ENCODE measurements at regions not wholly inside any gene's neighbourhood (a gene's known extent, or its start where the extent isn't known, plus 50 kb on each side); places are given as distances from the start of the nearest gene placed in this dataset.
"Not testable (repeated sequence)": the region's sequence is repeated elsewhere in the genome, so short reads cannot be mapped to it uniquely, and the experiment has no call there.

DNA sequence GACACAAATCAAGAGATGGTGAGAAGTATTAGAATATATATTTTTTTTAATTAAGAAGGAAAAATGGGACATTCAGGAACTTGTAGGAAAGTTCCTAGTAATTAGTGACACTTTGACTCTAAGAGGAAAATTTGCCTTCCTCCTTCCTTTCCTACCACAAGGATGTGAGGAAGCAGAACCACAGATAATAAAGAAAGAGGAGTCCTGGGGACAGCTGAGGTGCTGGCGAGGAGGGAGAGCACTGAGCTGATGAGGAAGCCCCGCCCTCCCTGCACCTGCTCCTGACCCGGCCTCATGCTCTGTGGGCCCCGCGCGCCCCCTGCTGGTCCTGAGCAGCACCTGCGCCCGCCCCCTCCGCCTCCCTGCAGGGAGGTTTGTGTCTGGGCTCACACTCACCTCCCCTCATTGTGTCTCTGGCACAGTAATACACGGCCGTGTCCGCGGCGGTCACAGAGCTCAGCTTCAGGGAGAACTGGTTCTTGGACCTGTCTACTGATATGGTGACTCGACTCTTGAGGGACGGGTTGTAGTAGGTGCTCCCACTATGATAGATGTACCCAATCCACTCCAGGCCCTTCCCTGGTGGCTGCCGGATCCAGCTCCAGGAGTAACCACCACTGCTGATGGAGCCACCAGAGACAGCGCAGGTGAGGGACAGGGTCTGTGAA is 822.6 kb downstream of the TMEM121 start:
- H3K9me3 Mint-ChIP-seq; H3K27ac ChIP-seq (ENCODE audit: low read length); H3K4me3 ChIP-seq (ENCODE audit: low read length); H3K36me3 ChIP-seq (ENCODE audit: control insufficient read depth, insufficient read depth, low read length); H3K4me3 Mint-ChIP-seq; H3K36me3 Mint-ChIP-seq; H3K9me3 ChIP-seq (ENCODE audit: control insufficient read depth, insufficient read depth, low read length); intact Hi-C loops (cut with micrococcal nuclease); H3K4me1 Mint-ChIP-seq; H3K27me3 ChIP-seq (ENCODE audit: control insufficient read depth, insufficient read depth, low read length); H3K27ac Mint-ChIP-seq; H3K4me1 ChIP-seq (ENCODE audit: control insufficient read depth, insufficient read depth, low read length): not testable (repeated sequence)
- 12% methylated on average over 13 of the region's 18 CpGs for WGBS (ENCODE audit: insufficient coverage)
- peak; percentile 54 to 83 (median 66) for ATAC-seq
- peaks cover 46 to 60% of the 10 kb centered on the region in 2 donors for H3K27me3 Mint-ChIP-seq (ENCODE audit: low read depth in 2 of 2)
- peak; percentile 72 for TF ChIP-seq CTCF (IDR thresholded peaks at IDR 0.05)
- DNase-seq: peak; percentile 71

DNA sequence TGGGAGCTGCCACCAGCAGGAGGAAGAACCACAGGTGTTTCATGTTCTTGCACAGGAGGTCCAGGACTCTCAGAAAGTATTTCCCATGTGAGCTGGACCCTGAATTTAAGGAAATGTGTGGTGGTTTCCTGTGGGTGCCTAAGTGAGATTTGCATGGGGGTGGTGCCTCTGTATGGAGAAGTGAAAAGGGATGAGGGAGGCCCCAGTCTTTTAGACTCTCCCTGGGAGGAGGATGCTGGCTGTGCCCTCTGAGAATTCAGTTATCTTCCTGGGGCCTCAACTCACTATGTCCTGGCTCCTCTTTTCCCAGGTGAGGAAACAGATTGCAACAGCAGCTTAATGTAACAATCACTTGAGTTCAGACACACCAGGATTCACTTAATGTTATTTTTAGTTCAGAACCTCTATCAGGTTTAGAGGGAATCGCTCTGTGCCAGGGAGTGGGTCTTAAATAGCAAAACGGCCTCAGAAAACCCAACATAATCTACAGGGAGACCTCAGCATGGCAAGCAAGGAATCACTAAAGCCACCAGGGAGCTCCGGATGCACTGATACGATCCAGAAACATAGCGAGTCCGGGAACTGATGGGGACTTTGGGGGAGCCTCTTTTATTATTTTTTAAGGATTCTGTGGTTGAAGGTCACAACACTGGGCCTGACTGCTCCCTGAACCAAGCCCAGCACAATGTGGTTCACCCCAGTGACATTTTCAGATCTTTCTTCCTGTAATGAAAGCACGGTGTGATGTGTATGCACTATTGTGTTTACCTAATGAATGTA is 823.5 kb downstream of the TMEM121 start:
- intact Hi-C loops (cut with micrococcal nuclease); H3K36me3 Mint-ChIP-seq; H3K4me3 ChIP-seq (ENCODE audit: low read length); DNase-seq; H3K9me3 ChIP-seq (ENCODE audit: control insufficient read depth, insufficient read depth, low read length); H3K36me3 ChIP-seq (ENCODE audit: control insufficient read depth, insufficient read depth, low read length); ATAC-seq; H3K27me3 ChIP-seq (ENCODE audit: control insufficient read depth, insufficient read depth, low read length); H3K4me3 Mint-ChIP-seq; H3K9me3 Mint-ChIP-seq; H3K27ac Mint-ChIP-seq; H3K4me1 Mint-ChIP-seq; H3K27ac ChIP-seq (ENCODE audit: low read length); H3K4me1 ChIP-seq (ENCODE audit: control insufficient read depth, insufficient read depth, low read length): not testable (repeated sequence)
- peaks cover 48 to 68% of the 10 kb centered on the region in 2 donors for H3K27me3 Mint-ChIP-seq (ENCODE audit: low read depth in 2 of 2)
- WGBS (ENCODE audit: insufficient coverage): 96% methylated on average over 6 of the region's 7 CpGs

DNA sequence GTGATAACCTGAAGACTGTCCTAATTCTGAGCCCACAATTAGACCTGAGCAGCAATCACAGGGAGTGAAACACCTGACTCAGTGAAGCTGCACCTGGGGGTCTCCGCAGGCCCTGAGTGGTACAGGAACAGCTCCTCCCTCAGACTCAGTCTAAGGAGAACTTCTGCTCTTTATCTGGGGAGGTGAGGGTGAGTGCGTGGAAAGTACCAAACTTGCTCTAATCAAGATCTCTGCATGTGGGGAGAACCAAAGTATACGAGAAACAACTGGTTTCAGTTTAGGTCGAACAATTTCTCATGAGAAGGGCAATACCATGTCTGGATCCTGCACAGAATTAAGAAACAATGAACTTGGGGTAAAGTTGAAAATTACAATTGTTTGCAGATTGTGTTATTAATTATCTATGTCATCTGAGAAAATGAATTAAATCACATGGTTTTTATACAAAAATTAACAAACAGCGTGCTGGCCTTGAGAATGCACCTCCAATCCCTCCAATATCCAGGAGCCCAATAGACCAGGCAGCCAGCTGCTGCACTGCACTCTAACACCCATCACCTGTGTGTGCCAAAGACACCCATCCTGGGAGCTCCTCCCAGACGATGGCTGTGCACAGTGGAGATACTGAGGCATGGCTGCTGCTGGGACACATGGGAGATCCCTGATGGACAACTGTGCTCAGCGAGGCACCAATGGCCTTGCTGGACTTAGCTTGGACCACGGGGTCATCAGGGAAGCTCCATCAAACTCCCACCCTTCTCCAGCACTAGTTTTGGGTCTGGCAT is 828.8 kb downstream of the TMEM121 start:
- intact Hi-C loops (cut with micrococcal nuclease); ATAC-seq: not testable (repeated sequence)

GRCh38 chr14:106355881-106356642 is 829.7 kb downstream of the TMEM121 start:
- H3K36me3 Mint-ChIP-seq; H3K4me3 ChIP-seq (ENCODE audit: low read length); H3K4me1 Mint-ChIP-seq; H3K4me1 ChIP-seq (ENCODE audit: control insufficient read depth, insufficient read depth, low read length); ATAC-seq; DNase-seq; H3K9me3 Mint-ChIP-seq; H3K36me3 ChIP-seq (ENCODE audit: control insufficient read depth, insufficient read depth, low read length); H3K27ac ChIP-seq (ENCODE audit: low read length); H3K9me3 ChIP-seq (ENCODE audit: control insufficient read depth, insufficient read depth, low read length); H3K4me3 Mint-ChIP-seq; H3K27me3 ChIP-seq (ENCODE audit: control insufficient read depth, insufficient read depth, low read length); intact Hi-C loops (cut with micrococcal nuclease); H3K27ac Mint-ChIP-seq: not testable (repeated sequence)
- WGBS (ENCODE audit: insufficient coverage): 73% methylated on average over 2 of the region's 6 CpGs
- peaks cover 31 to 53% of the 10 kb centered on the region in 2 donors for H3K27me3 Mint-ChIP-seq (ENCODE audit: low read depth in 2 of 2)

More for the DNA sequence above, 828.8 kb downstream of the TMEM121 start:
- WGBS (ENCODE audit: insufficient coverage): 36% methylated on average over 4 of the region's 8 CpGs
- H3K27ac ChIP-seq (ENCODE audit: low read length); H3K4me1 ChIP-seq (ENCODE audit: control insufficient read depth, insufficient read depth, low read length); H3K9me3 ChIP-seq (ENCODE audit: control insufficient read depth, insufficient read depth, low read length); H3K4me3 ChIP-seq (ENCODE audit: low read length); H3K36me3 Mint-ChIP-seq; H3K36me3 ChIP-seq (ENCODE audit: control insufficient read depth, insufficient read depth, low read length); H3K4me3 Mint-ChIP-seq; H3K27ac Mint-ChIP-seq; H3K4me1 Mint-ChIP-seq; H3K9me3 Mint-ChIP-seq; H3K27me3 ChIP-seq (ENCODE audit: control insufficient read depth, insufficient read depth, low read length); DNase-seq: not testable (repeated sequence)
- peaks cover 36 to 56% of the 10 kb centered on the region in 2 donors for H3K27me3 Mint-ChIP-seq (ENCODE audit: low read depth in 2 of 2)

DNA sequence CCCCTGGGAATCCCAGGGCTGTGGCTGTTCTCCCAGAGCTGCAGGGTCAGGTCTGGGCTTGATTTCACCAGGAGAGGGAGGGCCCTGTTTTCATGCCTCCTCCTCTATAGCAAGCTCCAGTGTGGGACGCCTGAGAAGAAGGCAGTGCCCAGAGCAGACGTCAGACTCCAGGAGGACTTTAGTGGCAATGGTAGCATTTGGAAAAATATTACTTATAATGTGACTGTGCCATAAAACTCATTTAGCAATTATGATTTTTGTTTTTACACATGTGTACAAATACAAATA is 830.2 kb downstream of the TMEM121 start:
- intact Hi-C loops (cut with micrococcal nuclease); ATAC-seq: not testable (repeated sequence)

DNA sequence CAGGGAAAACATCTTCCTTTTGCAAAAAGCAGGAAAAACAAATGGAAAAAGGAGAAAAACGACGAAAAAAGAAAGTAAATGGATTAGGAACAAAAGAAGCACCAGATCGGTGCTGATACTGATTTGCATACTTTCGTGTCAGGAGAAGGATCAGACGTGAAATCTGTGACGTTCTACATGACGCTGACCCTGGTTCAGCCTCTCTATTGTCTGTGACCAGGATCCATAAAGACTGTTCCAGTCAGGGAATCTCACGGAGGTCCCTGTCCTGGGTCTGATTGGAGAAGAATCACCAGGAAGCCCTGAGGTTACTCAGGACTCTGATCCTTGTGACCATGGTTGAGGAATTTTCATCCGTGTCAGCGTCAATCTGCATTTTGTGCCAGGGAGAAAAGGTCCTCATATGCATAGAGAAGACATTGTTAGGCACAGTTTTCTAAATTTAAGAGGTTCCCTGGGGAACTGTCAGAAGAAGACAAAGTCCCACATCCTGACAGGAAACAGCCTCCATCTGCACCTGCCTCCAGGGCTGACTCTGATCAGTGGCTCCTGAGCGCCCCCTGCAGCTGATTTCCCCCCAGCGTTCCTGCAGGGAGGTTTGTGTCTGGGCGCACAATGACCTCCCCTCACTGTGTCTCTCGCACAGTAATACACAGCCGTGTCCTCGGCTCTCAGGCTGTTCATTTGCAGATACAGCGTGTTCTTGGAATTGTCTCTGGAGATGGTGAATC is 832.9 kb downstream of the TMEM121 start:
- H3K27me3 Mint-ChIP-seq (ENCODE audit: low read depth in 2 of 2): peaks cover 20 to 32% of the 10 kb centered on the region in 2 donors
- H3K4me1 Mint-ChIP-seq; H3K27ac ChIP-seq (ENCODE audit: low read length); H3K27me3 ChIP-seq (ENCODE audit: control insufficient read depth, insufficient read depth, low read length); intact Hi-C loops (cut with micrococcal nuclease); H3K9me3 ChIP-seq (ENCODE audit: control insufficient read depth, insufficient read depth, low read length); H3K4me3 Mint-ChIP-seq; ATAC-seq; DNase-seq; H3K36me3 ChIP-seq (ENCODE audit: control insufficient read depth, insufficient read depth, low read length); H3K9me3 Mint-ChIP-seq; H3K27ac Mint-ChIP-seq; H3K4me3 ChIP-seq (ENCODE audit: low read length); H3K4me1 ChIP-seq (ENCODE audit: control insufficient read depth, insufficient read depth, low read length); H3K36me3 Mint-ChIP-seq: not testable (repeated sequence)
- WGBS (ENCODE audit: insufficient coverage): 65% methylated on average over 11 of the region's 17 CpGs

More for the DNA sequence above, 830.2 kb downstream of the TMEM121 start:
- not testable (repeated sequence) for H3K4me1 ChIP-seq (ENCODE audit: control insufficient read depth, insufficient read depth, low read length); H3K9me3 Mint-ChIP-seq; H3K27me3 ChIP-seq (ENCODE audit: control insufficient read depth, insufficient read depth, low read length); H3K4me1 Mint-ChIP-seq; H3K27ac ChIP-seq (ENCODE audit: low read length); H3K9me3 ChIP-seq (ENCODE audit: control insufficient read depth, insufficient read depth, low read length); H3K36me3 ChIP-seq (ENCODE audit: control insufficient read depth, insufficient read depth, low read length); DNase-seq; H3K4me3 Mint-ChIP-seq; H3K4me3 ChIP-seq (ENCODE audit: low read length); H3K27ac Mint-ChIP-seq; H3K36me3 Mint-ChIP-seq
- 60% methylated on average over 1 of the region's 2 CpGs for WGBS (ENCODE audit: insufficient coverage)
- peaks cover 30 to 51% of the 10 kb centered on the region in 2 donors for H3K27me3 Mint-ChIP-seq (ENCODE audit: low read depth in 2 of 2)

Measured in natural killer cell (primary cell).